Activated T-cell treated with anti-CD3 and anti-CD28 coated beads, Interleukin-2, amount 50 U/mL, for 24 hours (primary cell): ENCODE measurements at regions not wholly inside any gene's neighbourhood (a gene's known extent, or its start where the extent isn't known, plus 50 kb on each side); places are given as distances from the start of the nearest gene placed in this dataset.

ENCODE experiments used
- DNase-seq: peaks from one replicate; pipeline ENCODE4 v3.0.0-alpha.2; 2020
- H3K27ac Mint-ChIP-seq: 2 replicates; pipeline ENCODE4 v1.8.0; 2020; ENCODE audit warnings: mild to moderate bottlenecking, mixed read lengths
- H3K27me3 Mint-ChIP-seq: 2 replicates; pipeline ENCODE4 v1.8.0; 2020; ENCODE audit warnings: mixed read lengths
- H3K36me3 Mint-ChIP-seq: 2 replicates; pipeline ENCODE4 v1.8.0; 2020; ENCODE audit warnings: low read depth, mixed read lengths
- H3K4me1 Mint-ChIP-seq: 2 replicates; pipeline ENCODE4 v1.8.0; 2020; ENCODE audit warnings: low read depth, mixed read lengths
- H3K4me3 Mint-ChIP-seq: 2 replicates; pipeline ENCODE4 v1.8.0; 2020; ENCODE audit warnings: mild to moderate bottlenecking, moderate library complexity, mixed read lengths
- H3K9me3 Mint-ChIP-seq: 2 replicates; pipeline ENCODE4 v1.8.0; 2020; ENCODE audit warnings: mixed read lengths

GRCh38 chr3:162328649-162329048, 832.0 kb downstream of the OTOL1 start:
- H3K36me3 Mint-ChIP-seq: no peaks in the 10 kb centered on the region
- H3K4me3 Mint-ChIP-seq: no peak overlapping the region
- no peaks in the 10 kb centered on the region for H3K27me3 Mint-ChIP-seq
- no peak overlapping the region for H3K27ac Mint-ChIP-seq
- DNase-seq: no peak
- no peaks in the 10 kb centered on the region for H3K4me1 Mint-ChIP-seq
- peaks cover 13% of the 10 kb centered on the region for H3K9me3 Mint-ChIP-seq

- H3K4me3 Mint-ChIP-seq: no peak overlapping the region
- no peaks in the 10 kb centered on the region for H3K27me3 Mint-ChIP-seq
- no peaks in the 10 kb centered on the region for H3K4me1 Mint-ChIP-seq
- DNase-seq: no peak
- H3K9me3 Mint-ChIP-seq: peaks cover 16% of the 10 kb centered on the region
- no peak overlapping the region for H3K27ac Mint-ChIP-seq
- H3K36me3 Mint-ChIP-seq: no peaks in the 10 kb centered on the region
Observed at GRCh38 chr3:162329514-162329913, 832.9 kb downstream of the OTOL1 start.

GRCh38 chr3:162332344-162332743, 835.7 kb downstream of the OTOL1 start:
- H3K4me3 Mint-ChIP-seq: no peak overlapping the region
- no peaks in the 10 kb centered on the region for H3K27me3 Mint-ChIP-seq
- no peaks in the 10 kb centered on the region for H3K4me1 Mint-ChIP-seq
- no peaks in the 10 kb centered on the region for H3K36me3 Mint-ChIP-seq
- no peak for DNase-seq
- H3K27ac Mint-ChIP-seq: no peak overlapping the region
- H3K9me3 Mint-ChIP-seq: peaks cover 23% of the 10 kb centered on the region

GRCh38 chr3:162334537-162334936, 837.9 kb downstream of the OTOL1 start:
- no peaks in the 10 kb centered on the region for H3K27me3 Mint-ChIP-seq
- no peak overlapping the region for H3K4me3 Mint-ChIP-seq
- peaks cover 17% of the 10 kb centered on the region for H3K9me3 Mint-ChIP-seq
- no peaks in the 10 kb centered on the region for H3K36me3 Mint-ChIP-seq
- no peaks in the 10 kb centered on the region for H3K4me1 Mint-ChIP-seq
- DNase-seq: no peak
- no peak overlapping the region for H3K27ac Mint-ChIP-seq

- H3K27me3 Mint-ChIP-seq: no peaks in the 10 kb centered on the region
- H3K9me3 Mint-ChIP-seq: peaks cover 10% of the 10 kb centered on the region
- no peaks in the 10 kb centered on the region for H3K36me3 Mint-ChIP-seq
Observed at GRCh38 chr3:162337630-162338029, 841.0 kb downstream of the OTOL1 start.

GRCh38 chr3:162338514-162338913, 841.9 kb downstream of the OTOL1 start:
- no peak overlapping the region for H3K27ac Mint-ChIP-seq
- no peaks in the 10 kb centered on the region for H3K36me3 Mint-ChIP-seq
- DNase-seq: no peak

More at GRCh38 chr3:162337630-162338029, 841.0 kb downstream of the OTOL1 start:
- Mint-ChIP-seq H3K4me3 (no peak overlapping the region), H3K4me1 (no peaks in the 10 kb centered on the region), H3K27ac (no peak overlapping the region)
- no peak for DNase-seq

GRCh38 chr3:162348912-162349311, 852.3 kb downstream of the OTOL1 start:
- Mint-ChIP-seq H3K36me3 (no peaks in the 10 kb centered on the region), H3K27ac (no peak overlapping the region), H3K27me3 (no peaks in the 10 kb centered on the region), H3K9me3 (peaks cover 3% of the 10 kb centered on the region), H3K4me1 (no peaks in the 10 kb centered on the region), H3K4me3 (no peak overlapping the region)
- DNase-seq: no peak

More at GRCh38 chr3:162338514-162338913, 841.9 kb downstream of the OTOL1 start:
- H3K4me1 Mint-ChIP-seq: no peaks in the 10 kb centered on the region
- H3K27me3 Mint-ChIP-seq: no peaks in the 10 kb centered on the region
- peaks cover 10% of the 10 kb centered on the region for H3K9me3 Mint-ChIP-seq
- H3K4me3 Mint-ChIP-seq: no peak overlapping the region

GRCh38 chr3:162353414-162353813, 856.8 kb downstream of the OTOL1 start:
- Mint-ChIP-seq H3K4me1 (no peaks in the 10 kb centered on the region), H3K27me3 (no peaks in the 10 kb centered on the region), H3K36me3 (no peaks in the 10 kb centered on the region), H3K9me3 (peaks cover 6% of the 10 kb centered on the region), H3K4me3 (no peak overlapping the region), H3K27ac (no peak overlapping the region)
- no peak for DNase-seq

GRCh38 chr3:162354356-162354755, 857.7 kb downstream of the OTOL1 start:
- Mint-ChIP-seq H3K27me3 (no peaks in the 10 kb centered on the region), H3K27ac (no peak overlapping the region)
- no peak for DNase-seq

GRCh38 chr3:162365066-162365719, 868.6 kb downstream of the OTOL1 start:
- Mint-ChIP-seq H3K9me3 (peaks cover 2% of the 10 kb centered on the region), H3K27me3 (no peaks in the 10 kb centered on the region), H3K4me3 (no peak overlapping the region), H3K4me1 (no peaks in the 10 kb centered on the region), H3K27ac (no peak overlapping the region), H3K36me3 (no peaks in the 10 kb centered on the region)
- DNase-seq: no peak

More at GRCh38 chr3:162354356-162354755, 857.7 kb downstream of the OTOL1 start:
- Mint-ChIP-seq H3K4me3 (no peak overlapping the region), H3K4me1 (no peaks in the 10 kb centered on the region), H3K36me3 (no peaks in the 10 kb centered on the region), H3K9me3 (peaks cover 6% of the 10 kb centered on the region)

GRCh38 chr3:162366166-162366766, 869.7 kb downstream of the OTOL1 start:
- no peaks in the 10 kb centered on the region for H3K4me1 Mint-ChIP-seq
- DNase-seq: no peak
- peaks cover 2% of the 10 kb centered on the region for H3K9me3 Mint-ChIP-seq
- no peak overlapping the region for H3K27ac Mint-ChIP-seq
- no peaks in the 10 kb centered on the region for H3K27me3 Mint-ChIP-seq
- H3K4me3 Mint-ChIP-seq: no peak overlapping the region
- no peaks in the 10 kb centered on the region for H3K36me3 Mint-ChIP-seq

- no peaks in the 10 kb centered on the region for H3K27me3 Mint-ChIP-seq
- DNase-seq: no peak
- no peaks in the 10 kb centered on the region for H3K4me1 Mint-ChIP-seq
- H3K27ac Mint-ChIP-seq: no peak overlapping the region
- H3K9me3 Mint-ChIP-seq: peaks cover 2% of the 10 kb centered on the region
- no peak overlapping the region for H3K4me3 Mint-ChIP-seq
- H3K36me3 Mint-ChIP-seq: no peaks in the 10 kb centered on the region
Observed at GRCh38 chr3:162367429-162368260, 871.0 kb downstream of the OTOL1 start.

- H3K4me1 Mint-ChIP-seq: no peaks in the 10 kb centered on the region
- no peaks in the 10 kb centered on the region for H3K27me3 Mint-ChIP-seq
- H3K9me3 Mint-ChIP-seq: peaks cover 4% of the 10 kb centered on the region
- DNase-seq: no peak
- H3K4me3 Mint-ChIP-seq: no peak overlapping the region
- H3K27ac Mint-ChIP-seq: no peak overlapping the region
- no peaks in the 10 kb centered on the region for H3K36me3 Mint-ChIP-seq
Observed at GRCh38 chr3:162368417-162368816, 871.8 kb downstream of the OTOL1 start.

- Mint-ChIP-seq H3K27me3 (no peaks in the 10 kb centered on the region), H3K36me3 (no peaks in the 10 kb centered on the region), H3K27ac (no peak overlapping the region), H3K9me3 (peaks cover 4% of the 10 kb centered on the region), H3K4me3 (no peak overlapping the region), H3K4me1 (no peaks in the 10 kb centered on the region)
- no peak for DNase-seq
Observed at GRCh38 chr3:162369306-162369705, 872.7 kb downstream of the OTOL1 start.

GRCh38 chr3:162370141-162370540, 873.5 kb downstream of the OTOL1 start:
- Mint-ChIP-seq H3K4me1 (no peaks in the 10 kb centered on the region), H3K27me3 (no peaks in the 10 kb centered on the region), H3K9me3 (peaks cover 4% of the 10 kb centered on the region), H3K36me3 (no peaks in the 10 kb centered on the region), H3K27ac (no peak overlapping the region), H3K4me3 (no peak overlapping the region)
- DNase-seq: no peak
